ENCODE measurements at regions not wholly inside any gene's neighbourhood (a gene's known extent, or its start where the extent isn't known, plus 50 kb on each side); places are given as distances from the start of the nearest gene placed in this dataset.

- no peak for TF ChIP-seq CREB5 (CRISPR knock-in tag; IDR thresholded peaks at IDR 0.05; ENCODE audit: low read depth)
- no peak for TF ChIP-seq ZFP3 (CRISPR knock-in tag; IDR thresholded peaks at IDR 0.05)
- TF ChIP-seq POU6F1 (CRISPR knock-in tag; IDR thresholded peaks at IDR 0.05; ENCODE audit: borderline replicate concordance, low read depth), result no peak
- no peak for TF ChIP-seq TCF4 (CRISPR knock-in tag; IDR thresholded peaks at IDR 0.05; ENCODE audit: borderline replicate concordance)
- TF ChIP-seq ZNF565 (CRISPR knock-in tag; conservative IDR thresholded peaks at IDR 0.05; ENCODE audit: low read depth), result no peak
Measured at GRCh38 chr2:147365622-147366021, 479.2 kb upstream of the ACVR2A start (continued).

- TF ChIP-seq TOX (CRISPR knock-in tag; IDR thresholded peaks at IDR 0.05; ENCODE audit: borderline replicate concordance) (no peak), CREB5 (CRISPR knock-in tag; IDR thresholded peaks at IDR 0.05; ENCODE audit: low read depth) (no peak), PPARA (CRISPR knock-in tag; IDR thresholded peaks at IDR 0.05; ENCODE audit: borderline replicate concordance) (no peak), ZNF565 (CRISPR knock-in tag; conservative IDR thresholded peaks at IDR 0.05; ENCODE audit: low read depth) (no peak), ESRRG (CRISPR knock-in tag; IDR thresholded peaks at IDR 0.05) (no peak), TSHZ2 (CRISPR knock-in tag; IDR thresholded peaks at IDR 0.05) (no peak)
- ATAC-seq, result 0 out of 3 replicates have a peak, but pooled peaks have one; percentile 39
Measured at GRCh38 chr2:147364597-147364996, 480.2 kb upstream of the ACVR2A start.

GRCh38 chr2:147363181-147363580 is 481.6 kb upstream of the ACVR2A start:
- TF ChIP-seq ZC3H10 (CRISPR knock-in tag; IDR thresholded peaks at IDR 0.05) (no peak), ZNF70 (CRISPR knock-in tag; IDR thresholded peaks at IDR 0.05) (no peak), CSRNP3 (CRISPR knock-in tag; IDR thresholded peaks at IDR 0.05) (no peak), ZNF565 (CRISPR knock-in tag; conservative IDR thresholded peaks at IDR 0.05; ENCODE audit: low read depth) (no peak), CREB5 (CRISPR knock-in tag; IDR thresholded peaks at IDR 0.05; ENCODE audit: low read depth) (no peak), PPARA (CRISPR knock-in tag; IDR thresholded peaks at IDR 0.05; ENCODE audit: borderline replicate concordance) (no peak), ARNTL (CRISPR knock-in tag; IDR thresholded peaks at IDR 0.05; ENCODE audit: borderline replicate concordance, low read depth) (no peak), ZNF8 (CRISPR knock-in tag; IDR thresholded peaks at IDR 0.05) (no peak), TOX (CRISPR knock-in tag; IDR thresholded peaks at IDR 0.05; ENCODE audit: borderline replicate concordance) (no peak), ZFP3 (CRISPR knock-in tag; IDR thresholded peaks at IDR 0.05) (no peak), ISL1 (CRISPR knock-in tag; IDR thresholded peaks at IDR 0.05) (no peak), POU6F1 (CRISPR knock-in tag; IDR thresholded peaks at IDR 0.05; ENCODE audit: borderline replicate concordance, low read depth) (no peak), BACH2 (CRISPR knock-in tag; IDR thresholded peaks at IDR 0.05; ENCODE audit: borderline replicate concordance) (no peak), TSHZ2 (CRISPR knock-in tag; IDR thresholded peaks at IDR 0.05) (no peak)
- no peak for ATAC-seq
